ENCODE measurements at regions not wholly inside any gene's neighbourhood (a gene's known extent, or its start where the extent isn't known, plus 50 kb on each side); places are given as distances from the start of the nearest gene placed in this dataset.

DNA sequence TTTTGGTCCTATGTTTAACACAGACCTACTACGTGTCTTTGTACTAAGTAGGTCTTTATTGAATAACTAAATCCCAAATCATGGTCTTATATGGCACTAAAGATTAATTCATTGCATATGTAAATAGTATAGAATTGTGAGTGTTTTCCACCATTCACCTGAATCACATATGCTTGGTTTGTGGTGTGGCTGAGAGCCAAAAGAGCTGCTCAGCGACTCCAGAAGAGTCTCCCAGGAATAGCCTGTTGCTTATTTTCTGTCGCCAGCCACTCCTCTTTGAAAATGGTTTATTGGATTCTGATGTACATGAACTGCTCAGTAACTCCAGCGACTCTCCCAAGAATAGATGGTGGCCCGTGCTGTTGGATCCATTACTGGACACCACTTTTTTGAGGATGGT is 184.5 kb downstream of the CLCN4 start:
- no TSS peak for BruUV-seq (replicated peaks)
- no peaks in the 10 kb centered on the region for H3K79me2 ChIP-seq (ENCODE audit: insufficient read depth, low read depth, low read length)
- H3K9me2 ChIP-seq (ENCODE audit: insufficient read depth, low read length), result no peaks in the 10 kb centered on the region
- no peaks in the 10 kb centered on the region for H4K20me1 ChIP-seq (ENCODE audit: insufficient read depth, low read length)
- H3K4me1 ChIP-seq (ENCODE audit: insufficient read depth, low read length, poor library complexity, severe bottlenecking), result no peaks in the 10 kb centered on the region
- TF ChIP-seq, protein P1, sequence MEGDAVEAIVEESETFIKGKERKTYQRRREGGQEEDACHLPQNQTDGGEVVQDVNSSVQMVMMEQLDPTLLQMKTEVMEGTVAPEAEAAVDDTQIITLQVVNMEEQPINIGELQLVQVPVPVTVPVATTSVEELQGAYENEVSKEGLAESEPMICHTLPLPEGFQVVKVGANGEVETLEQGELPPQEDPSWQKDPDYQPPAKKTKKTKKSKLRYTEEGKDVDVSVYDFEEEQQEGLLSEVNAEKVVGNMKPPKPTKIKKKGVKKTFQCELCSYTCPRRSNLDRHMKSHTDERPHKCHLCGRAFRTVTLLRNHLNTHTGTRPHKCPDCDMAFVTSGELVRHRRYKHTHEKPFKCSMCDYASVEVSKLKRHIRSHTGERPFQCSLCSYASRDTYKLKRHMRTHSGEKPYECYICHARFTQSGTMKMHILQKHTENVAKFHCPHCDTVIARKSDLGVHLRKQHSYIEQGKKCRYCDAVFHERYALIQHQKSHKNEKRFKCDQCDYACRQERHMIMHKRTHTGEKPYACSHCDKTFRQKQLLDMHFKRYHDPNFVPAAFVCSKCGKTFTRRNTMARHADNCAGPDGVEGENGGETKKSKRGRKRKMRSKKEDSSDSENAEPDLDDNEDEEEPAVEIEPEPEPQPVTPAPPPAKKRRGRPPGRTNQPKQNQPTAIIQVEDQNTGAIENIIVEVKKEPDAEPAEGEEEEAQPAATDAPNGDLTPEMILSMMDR (conservative IDR thresholded peaks at IDR 0.05; ENCODE audit: low read length), result no peak
- TF ChIP-seq EZH2phosphoT487 (IDR thresholded peaks at IDR 0.05; ENCODE audit: borderline replicate concordance, low read depth, low read length), result no peak
- no peak overlapping the region for H3K27ac ChIP-seq (ENCODE audit: low read depth, low read length, poor library complexity, severe bottlenecking)
- POLR2A ChIA-PET, result no interaction called here
- H3K9me3 ChIP-seq (ENCODE audit: low read length), result no peaks in the 10 kb centered on the region
- no peak overlapping the region for H3K4me2 ChIP-seq (ENCODE audit: low read length)
- H3K4me3 ChIP-seq (ENCODE audit: low read depth, low read length, poor library complexity, severe bottlenecking), result no peak overlapping the region
- no peaks in the 10 kb centered on the region for H3K36me3 ChIP-seq (ENCODE audit: insufficient read depth, low read length)
- intact Hi-C loops (cut with micrococcal nuclease; ENCODE audit: unreplicated experiment), result no loop called here
- CTCF ChIA-PET (ENCODE audit: unreplicated experiment), result no interaction called here
- H2AFZ ChIP-seq (ENCODE audit: low read length), result no peak overlapping the region
- DNase-seq (ENCODE audit: low spot score), result no peak

DNA sequence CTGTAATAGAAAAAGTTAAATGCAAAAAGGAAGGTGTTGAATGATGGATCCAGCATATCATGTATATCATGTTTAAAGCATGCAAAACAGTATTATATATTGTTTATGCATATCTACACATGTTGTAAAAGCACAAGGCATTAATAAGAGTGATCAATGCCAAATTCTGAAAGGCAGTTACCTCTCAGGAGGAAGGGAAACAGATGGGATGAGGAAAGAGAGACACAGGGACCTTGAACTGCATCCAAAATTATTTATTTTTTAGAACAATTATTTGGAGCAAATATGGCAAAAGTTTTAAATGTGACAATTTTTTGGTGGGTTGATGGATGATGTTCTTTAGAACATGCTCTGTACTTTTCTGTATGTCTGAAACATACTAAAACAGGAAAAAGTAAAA is 193.4 kb downstream of the CLCN4 start:
- Histone ChIP-seq H3K27ac (ENCODE audit: low read depth, low read length, poor library complexity, severe bottlenecking) (no peak overlapping the region), H3K9me2 (ENCODE audit: insufficient read depth, low read length) (no peaks in the 10 kb centered on the region), H4K20me1 (ENCODE audit: insufficient read depth, low read length) (no peaks in the 10 kb centered on the region), H3K36me3 (ENCODE audit: insufficient read depth, low read length) (no peaks in the 10 kb centered on the region), H3K4me3 (ENCODE audit: low read depth, low read length, poor library complexity, severe bottlenecking) (no peak overlapping the region), H3K4me1 (ENCODE audit: insufficient read depth, low read length, poor library complexity, severe bottlenecking) (no peaks in the 10 kb centered on the region), H3K9me3 (ENCODE audit: low read length) (no peaks in the 10 kb centered on the region), H3K79me2 (ENCODE audit: insufficient read depth, low read depth, low read length) (no peaks in the 10 kb centered on the region), H3K4me2 (ENCODE audit: low read length) (no peak overlapping the region), H2AFZ (ENCODE audit: low read length) (no peak overlapping the region)
- no TSS peak for BruUV-seq (replicated peaks)
- intact Hi-C loops (cut with micrococcal nuclease; ENCODE audit: unreplicated experiment), result no loop called here
- CTCF ChIA-PET (ENCODE audit: unreplicated experiment), result no interaction called here
- no peak for DNase-seq (ENCODE audit: low spot score)
- TF ChIP-seq, protein P1 (conservative IDR thresholded peaks at IDR 0.05; ENCODE audit: low read length), result no peak
- TF ChIP-seq EZH2phosphoT487 (IDR thresholded peaks at IDR 0.05; ENCODE audit: borderline replicate concordance, low read depth, low read length), result no peak
- POLR2A ChIA-PET, result interaction anchor here (0.8 kb wide), 1 partner anchor 10 kb away, joined by 5 read pairs; no protein-coding TSS in a partner anchor

DNA sequence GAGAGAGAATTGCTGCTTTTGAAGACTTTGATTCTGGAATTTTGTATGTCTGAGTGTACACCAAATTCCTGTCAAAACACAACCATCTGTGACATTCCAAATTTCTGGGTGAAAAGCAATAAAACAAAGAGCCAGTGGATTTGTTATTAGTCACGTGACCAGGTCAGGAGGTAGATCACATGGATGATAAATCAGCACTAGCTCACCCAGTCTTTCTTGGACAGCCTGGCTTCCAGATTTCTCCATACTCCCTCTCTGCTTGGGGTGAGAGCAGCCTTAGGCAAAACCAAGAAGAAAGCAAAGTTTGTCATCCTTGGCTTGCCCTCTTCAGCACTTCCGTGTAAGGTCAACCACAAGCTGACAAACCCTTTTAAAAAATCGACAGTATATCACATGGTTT is 194.2 kb downstream of the CLCN4 start:
- no peaks in the 10 kb centered on the region for H3K4me1 ChIP-seq (ENCODE audit: insufficient read depth, low read length, poor library complexity, severe bottlenecking)
- no peak for TF ChIP-seq EZH2phosphoT487 (IDR thresholded peaks at IDR 0.05; ENCODE audit: borderline replicate concordance, low read depth, low read length)
- TF ChIP-seq, protein P1 (conservative IDR thresholded peaks at IDR 0.05; ENCODE audit: low read length), result no peak
- no peaks in the 10 kb centered on the region for H4K20me1 ChIP-seq (ENCODE audit: insufficient read depth, low read length)
- no peak overlapping the region for H2AFZ ChIP-seq (ENCODE audit: low read length)
- POLR2A ChIA-PET, result interaction anchor here (0.8 kb wide), 1 partner anchor 9 kb away, joined by 5 read pairs; no protein-coding TSS in a partner anchor
- DNase-seq (ENCODE audit: low spot score), result no peak
- H3K27ac ChIP-seq (ENCODE audit: low read depth, low read length, poor library complexity, severe bottlenecking), result no peak overlapping the region
- H3K36me3 ChIP-seq (ENCODE audit: insufficient read depth, low read length), result no peaks in the 10 kb centered on the region
- intact Hi-C loops (cut with micrococcal nuclease; ENCODE audit: unreplicated experiment), result no loop called here
- H3K4me3 ChIP-seq (ENCODE audit: low read depth, low read length, poor library complexity, severe bottlenecking), result no peak overlapping the region
- no TSS peak for BruUV-seq (replicated peaks)
- H3K4me2 ChIP-seq (ENCODE audit: low read length), result no peak overlapping the region
- H3K9me2 ChIP-seq (ENCODE audit: insufficient read depth, low read length), result no peaks in the 10 kb centered on the region
- H3K9me3 ChIP-seq (ENCODE audit: low read length), result no peaks in the 10 kb centered on the region
- CTCF ChIA-PET (ENCODE audit: unreplicated experiment), result no interaction called here
- H3K79me2 ChIP-seq (ENCODE audit: insufficient read depth, low read depth, low read length), result no peaks in the 10 kb centered on the region
